HepG2 (cell line): ENCODE measurements at regions not wholly inside any gene's neighbourhood (a gene's known extent, or its start where the extent isn't known, plus 50 kb on each side); places are given as distances from the start of the nearest gene placed in this dataset.

Experiments used
- ATAC-seq: fragments of 200-7000 bp; cut with Tn5 transposase; 3 replicates; pipeline ENCODE4 v1.9.1; 2020; ENCODE audit warnings: mild to moderate bottlenecking, moderate library complexity
- BruUV-seq: library from RNA; stranded (reverse); fragments of 400-500 nt; replicated peaks from 2 replicates; lab custom pipeline; 2021; lab: Mats Ljungman, UMichigan
- CTCF ChIA-PET: fragments of 300-600 bp; formaldehyde crosslinking; extraction: SDS; loops from one replicate; lab custom pipeline; 2021; ENCODE audit warnings: low total read pairs, inconsistent platforms, low intra/inter-chr PET ratio; lab: Yijun Ruan, JAX
- POLR2A ChIA-PET: fragments of 350-600 bp; sonication (Branson Sonifier 250); formaldehyde crosslinking; loops from one replicate; lab custom pipeline; 2020; ENCODE audit warnings: antibody characterized with exemption, inconsistent platforms; lab: Yijun Ruan, JAX
- DNase-seq: peaks from one replicate; pipeline ENCODE4 v3.0.0-alpha.2; 2015; ENCODE audit warnings: low spot score
- FAIRE-seq: peaks from 3 replicates; lab custom pipeline; 2011; peaks lifted over from hg19 to GRCh38; lab: Jason Lieb, UNC
- H2AFZ ChIP-seq: one replicate; pipeline ENCODE4 v1.6.1; 2011; ENCODE audit warnings: low read length, inconsistent platforms
- H3K27ac ChIP-seq: fragments of 300-600 bp; 3 replicates; pipeline ENCODE4 v1.8.0; 2011; ENCODE audit warnings: mixed run types, mild to moderate bottlenecking, mixed read lengths, low read length, inconsistent platforms; ENCODE audit not compliant: insufficient read depth; ENCODE audit errors: extremely low read length
- H3K27me3 ChIP-seq, 2 experiments: fragments of 200-600 bp in 1 of 2; 2 replicates in 1 of 2; 3 replicates in 1 of 2; pipeline versions ENCODE4 v1.6.0 to v1.8.0; 2011; ENCODE audit warnings: low read length in 2 of 2, mild to moderate bottlenecking in 2 of 2, moderate library complexity in 2 of 2, inconsistent platforms in 1 of 2; ENCODE audit not compliant: insufficient read depth in 2 of 2, control insufficient read depth in 1 of 2
- H3K36me3 ChIP-seq, 2 experiments: fragments of 200-600 bp in 1 of 2; replicated peaks in 1 of 2; 2 replicates in 1 of 2; 3 replicates in 1 of 2; pipeline versions ENCODE4 v1.5.1 to v1.8.0; 2011; ENCODE audit warnings: low read length in 2 of 2, inconsistent platforms in 1 of 2; ENCODE audit not compliant: insufficient read depth in 2 of 2, control insufficient read depth in 1 of 2
- H3K4me1 ChIP-seq: 2 replicates; pipeline ENCODE4 v1.5.1; 2012; ENCODE audit warnings: low read length, inconsistent platforms; ENCODE audit not compliant: insufficient read depth
- H3K4me2 ChIP-seq: 2 replicates; pipeline ENCODE4 v1.6.0; 2011; ENCODE audit warnings: low read depth, low read length, inconsistent platforms
- H3K4me3 ChIP-seq, 3 experiments: fragments of 200-600 bp in 1 of 3; sonication (generic), shearing (Covaris generic) in 1 of 3; replicated peaks in 1 of 3; 2 replicates each; pipeline ENCODE4 v1.5.1; 2011 to 2016; ENCODE audit warnings: low read length in 3 of 3, inconsistent platforms in 2 of 3, low read depth in 2 of 3, mild to moderate bottlenecking in 2 of 3, control low read depth in 1 of 3, mixed read lengths in 1 of 3; ENCODE audit not compliant: insufficient read depth in 1 of 3
- H3K79me2 ChIP-seq: one replicate; pipeline ENCODE4 v1.6.1; 2011; ENCODE audit warnings: low read length, inconsistent platforms; ENCODE audit not compliant: insufficient read depth
- H3K9ac ChIP-seq: 2 replicates; pipeline ENCODE4 v1.6.0; 2011; ENCODE audit warnings: mild to moderate bottlenecking, low read depth, low read length, inconsistent platforms; ENCODE audit not compliant: insufficient read depth
- H3K9me3 ChIP-seq: 2 replicates; pipeline ENCODE4 v1.5.1; 2012; ENCODE audit warnings: mild to moderate bottlenecking, low read length
- H4K20me1 ChIP-seq: 2 replicates; pipeline ENCODE4 v1.6.0; 2011; ENCODE audit warnings: inconsistent platforms, mild to moderate bottlenecking, low read length, moderate library complexity; ENCODE audit not compliant: insufficient read depth
- CBFB ChIP-seq: sonication (generic); formaldehyde crosslinking; IDR thresholded peaks from 2 replicates; pipeline ENCODE4 v1.4.0; 2020; ENCODE audit warnings: missing genetic modification reagents
- CENPBD1 ChIP-seq: sonication (generic); formaldehyde crosslinking; IDR thresholded peaks from 2 replicates; pipeline ENCODE4 v1.8.0; 2022; ENCODE audit warnings: missing genetic modification reagents, low read depth, mild to moderate bottlenecking, borderline replicate concordance
- FOXP1 ChIP-seq, 2 experiments: fragments of 450-650 bp in 1 of 2; IDR thresholded peaks; 2 replicates each; pipeline ENCODE4 v1.6.1; 2017 to 2018; ENCODE audit warnings: antibody characterized with exemption in 1 of 2
- HMGXB4 ChIP-seq, 2 experiments: sonication (generic) in 1 of 2; formaldehyde crosslinking in 1 of 2; IDR thresholded peaks; 2 replicates each; pipeline versions ENCODE4 v1.4.0 to v1.6.1; 2018 to 2020; ENCODE audit warnings: missing genetic modification reagents in 2 of 2, borderline replicate concordance in 1 of 2, low read depth in 1 of 2, mild to moderate bottlenecking in 1 of 2, missing biosample characterization in 1 of 2
- JUNB ChIP-seq: sonication (generic); formaldehyde crosslinking; IDR thresholded peaks from 2 replicates; pipeline ENCODE4 v1.8.0; 2022; ENCODE audit warnings: missing genetic modification reagents, mild to moderate bottlenecking, borderline replicate concordance
- MTA1 ChIP-seq: sonication (generic); formaldehyde crosslinking; IDR thresholded peaks from 2 replicates; pipeline ENCODE4 v1.4.0; 2020; ENCODE audit warnings: missing genetic modification reagents, mild to moderate bottlenecking, borderline replicate concordance
- MXD4 ChIP-seq: IDR thresholded peaks from 2 replicates; pipeline ENCODE4 v1.6.1; 2016; ENCODE audit warnings: mild to moderate bottlenecking, missing biosample characterization, missing genetic modification reagents
- NFYB ChIP-seq: sonication (generic); formaldehyde crosslinking; IDR thresholded peaks from 2 replicates; pipeline ENCODE4 v1.4.0; 2020; ENCODE audit warnings: missing genetic modification reagents
- NR3C1 ChIP-seq: sonication (generic); formaldehyde crosslinking; IDR thresholded peaks from 2 replicates; pipeline ENCODE4 v1.4.0; 2020; ENCODE audit warnings: missing genetic modification reagents
- PRMT3 ChIP-seq: sonication (generic); formaldehyde crosslinking; IDR thresholded peaks from 2 replicates; pipeline ENCODE4 v1.8.1; 2022; ENCODE audit warnings: low read depth, mild to moderate bottlenecking, moderate library complexity, missing genetic modification reagents, borderline replicate concordance
- ZBTB20 ChIP-seq: sonication (generic); formaldehyde crosslinking; IDR thresholded peaks from 2 replicates; pipeline ENCODE4 v1.8.1; 2023; ENCODE audit warnings: missing genetic modification reagents, low read depth, mild to moderate bottlenecking, borderline replicate concordance
- ZFP1 ChIP-seq: IDR thresholded peaks from 2 replicates; pipeline ENCODE4 v1.6.1; 2016
- ZNF564 ChIP-seq: sonication (generic); formaldehyde crosslinking; IDR thresholded peaks from 2 replicates; pipeline ENCODE4 v1.8.1; 2023; ENCODE audit warnings: mild to moderate bottlenecking, missing genetic modification reagents
- ZSCAN29 ChIP-seq: sonication (generic); formaldehyde crosslinking; conservative IDR thresholded peaks from 2 replicates; pipeline ENCODE4 v1.4.0; 2020; ENCODE audit warnings: mild to moderate bottlenecking, missing genetic modification reagents
- WGBS: methylation state at CpG from one replicate; pipeline ENCODE4 v1.1.6; 2017; ENCODE audit warnings: low lambda C conversion rate; 5-methylcytosine and 5-hydroxymethylcytosine counted together
- in situ Hi-C: cut with HindIII; loops from 2 replicates; pipeline ENCODE4 v1.10.0; 2017; ENCODE audit warnings: low pct_unique_long_range_greater_than_20kb; ENCODE audit not compliant: extremely low pct_ligation_motif_present
- intact Hi-C: fragments of 100-400 bp; cut with micrococcal nuclease; formaldehyde crosslinking; loops from one replicate; pipeline ENCODE4 v1.10.0; 2022; ENCODE audit not compliant: unreplicated experiment
- TF ChIP-seq, protein P1 (sequence below): sonication (generic); formaldehyde crosslinking; IDR thresholded peaks from 2 replicates; pipeline ENCODE4 v1.4.0; 2020; ENCODE audit warnings: missing genetic modification reagents

DNA sequence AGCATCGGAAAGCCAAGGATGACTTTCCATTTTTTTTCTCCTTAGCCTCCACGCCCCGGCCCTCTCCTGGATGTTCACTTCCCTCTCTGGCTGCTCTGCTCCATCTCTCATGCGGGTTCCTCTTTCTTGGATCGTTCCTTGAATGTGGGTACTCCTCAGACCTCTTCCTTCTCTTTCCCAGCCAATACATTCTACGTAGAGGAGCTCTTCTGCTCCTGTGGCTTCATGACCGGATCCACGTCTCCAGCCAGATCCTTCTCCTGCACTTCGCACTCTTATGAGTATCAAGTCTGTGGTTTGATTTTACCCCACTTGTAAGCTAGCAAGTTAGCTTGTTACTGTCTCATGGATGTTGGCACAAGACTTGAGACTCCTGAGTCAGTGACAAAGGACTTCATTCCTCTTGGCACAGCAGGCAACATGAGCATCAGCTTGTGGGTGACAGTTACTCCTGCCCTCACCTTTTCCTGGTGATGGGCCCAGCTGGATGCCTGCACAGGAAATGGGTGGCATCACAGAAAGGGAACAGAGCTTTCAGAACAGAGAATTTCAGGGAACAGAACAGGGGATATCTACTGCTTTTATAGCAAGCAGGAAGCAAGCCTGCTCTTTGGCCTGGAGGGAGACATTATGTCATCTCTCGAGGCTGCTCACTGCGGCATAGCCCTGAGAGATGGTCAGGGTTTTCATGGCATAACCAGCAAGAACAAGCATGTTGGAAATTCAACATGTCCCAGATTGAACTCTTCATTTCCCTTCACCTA lies 100.1 kb upstream of the KIF26B start:
- no peaks in the 10 kb centered on the region for H3K9me3 ChIP-seq
- TF ChIP-seq CENPBD1 (CRISPR knock-in tag) (no peak), ZSCAN29 (CRISPR knock-in tag) (no peak), MTA1 (CRISPR knock-in tag) (no peak)
- no peaks in the 10 kb centered on the region for H3K79me2 ChIP-seq
- H3K4me1 ChIP-seq = peaks cover 37% of the 10 kb centered on the region
- H3K27me3 ChIP-seq = no peaks in the 10 kb centered on the region
- CTCF ChIA-PET = no interaction called here
- no peak overlapping the region for H3K9ac ChIP-seq
- no peak overlapping the region for H2AFZ ChIP-seq
- in situ Hi-C loops (no loop called here), intact Hi-C loops (no loop called here)
- H3K4me3 ChIP-seq = no peak overlapping the region
- DNase-seq (no peak), FAIRE-seq (no peak), ATAC-seq (no peak)
- H3K27ac ChIP-seq = no peak overlapping the region
- H3K4me2 ChIP-seq = no peak overlapping the region
- BruUV-seq = no TSS peak
- POLR2A ChIA-PET = interaction anchor here (1.1 kb wide), 1 partner anchor 9 kb away, joined by 3 read pairs; no protein-coding TSS in a partner anchor
- no peaks in the 10 kb centered on the region for H3K36me3 ChIP-seq
- 94% methylated on average over 11 of the region's 11 CpGs for WGBS
- H4K20me1 ChIP-seq = no peaks in the 10 kb centered on the region

DNA sequence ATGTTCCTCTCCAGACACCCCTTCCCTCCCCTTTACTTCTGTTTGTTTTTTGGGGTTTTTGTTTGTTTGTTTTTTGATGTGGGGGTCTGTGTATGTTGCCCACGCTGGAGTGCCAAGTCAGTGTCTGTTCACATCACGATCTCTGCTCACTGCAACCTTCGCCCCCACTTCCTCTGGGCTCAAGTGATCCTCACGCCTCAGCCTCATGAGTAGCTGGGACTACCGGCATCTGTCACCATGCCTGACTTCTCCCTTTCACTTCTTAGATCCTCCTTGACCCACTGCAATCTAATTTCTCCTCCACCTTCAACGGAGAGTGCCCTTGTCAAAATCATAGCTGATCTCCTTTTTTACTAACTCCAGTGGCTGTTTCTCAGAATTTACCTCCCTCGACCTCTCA lies 100.7 kb upstream of the KIF26B start:
- peaks cover 31% of the 10 kb centered on the region for H3K4me1 ChIP-seq
- no peaks in the 10 kb centered on the region for H3K9me3 ChIP-seq
- H3K9ac ChIP-seq = no peak overlapping the region
- WGBS = 83% methylated on average over 7 of the region's 7 CpGs
- H3K36me3 ChIP-seq = no peaks in the 10 kb centered on the region
- no peaks in the 10 kb centered on the region for H4K20me1 ChIP-seq
- BruUV-seq = no TSS peak
- POLR2A ChIA-PET = interaction anchor here (1.1 kb wide), 1 partner anchor 8 kb away, joined by 3 read pairs; no protein-coding TSS in a partner anchor
- H3K79me2 ChIP-seq = no peaks in the 10 kb centered on the region
- H3K27me3 ChIP-seq = no peaks in the 10 kb centered on the region
- H2AFZ ChIP-seq = no peak overlapping the region
- CTCF ChIA-PET = no interaction called here
- in situ Hi-C loops (no loop called here), intact Hi-C loops (no loop called here)
- FAIRE-seq (no peak), ATAC-seq (no peak), DNase-seq (no peak)
- H3K4me2 ChIP-seq = no peak overlapping the region
- no peak overlapping the region for H3K4me3 ChIP-seq
- no peak overlapping the region for H3K27ac ChIP-seq
- no peak for TF ChIP-seq NFYB (CRISPR knock-in tag)
- no peak for TF ChIP-seq PRMT3 (CRISPR knock-in tag)
- no peak for TF ChIP-seq NR3C1 (CRISPR knock-in tag)
- TF ChIP-seq MXD4 = no peak
- TF ChIP-seq, protein P1, sequence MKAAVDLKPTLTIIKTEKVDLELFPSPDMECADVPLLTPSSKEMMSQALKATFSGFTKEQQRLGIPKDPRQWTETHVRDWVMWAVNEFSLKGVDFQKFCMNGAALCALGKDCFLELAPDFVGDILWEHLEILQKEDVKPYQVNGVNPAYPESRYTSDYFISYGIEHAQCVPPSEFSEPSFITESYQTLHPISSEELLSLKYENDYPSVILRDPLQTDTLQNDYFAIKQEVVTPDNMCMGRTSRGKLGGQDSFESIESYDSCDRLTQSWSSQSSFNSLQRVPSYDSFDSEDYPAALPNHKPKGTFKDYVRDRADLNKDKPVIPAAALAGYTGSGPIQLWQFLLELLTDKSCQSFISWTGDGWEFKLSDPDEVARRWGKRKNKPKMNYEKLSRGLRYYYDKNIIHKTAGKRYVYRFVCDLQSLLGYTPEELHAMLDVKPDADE = no peak
- TF ChIP-seq CBFB (CRISPR knock-in tag) = no peak
- TF ChIP-seq HMGXB4 (CRISPR knock-in tag; IDR thresholded peaks at IDR 0.05; ENCODE audit: borderline replicate concordance in 1 of 2, low read depth in 1 of 2) = no peak
- no peak for TF ChIP-seq JUNB (CRISPR knock-in tag)
- TF ChIP-seq FOXP1 (IDR thresholded peaks at IDR 0.05) = no peak
- TF ChIP-seq FOXP1 (CRISPR knock-in tag; IDR thresholded peaks at IDR 0.05) = no peak
- no peak for TF ChIP-seq ZNF564 (CRISPR knock-in tag)
- TF ChIP-seq ZFP1 (CRISPR knock-in tag) = no peak
- no peak for TF ChIP-seq ZBTB20 (CRISPR knock-in tag)
